ENCODE measurements at regions not wholly inside any gene's neighbourhood (a gene's known extent, or its start where the extent isn't known, plus 50 kb on each side); places are given as distances from the start of the nearest gene placed in this dataset.

- DNase-seq: no peak
- Histone ChIP-seq H3K27me3 (replicated peaks in 1 of 7) (no peaks in the 10 kb centered on the region), H3K36me3 (no peaks in the 10 kb centered on the region), H3K27ac (no peak overlapping the region), H3K4me1 (no peaks in the 10 kb centered on the region), H3K9me3 (peaks cover 0 to 4% (median 0%) of the 10 kb centered on the region in 8 donors), H3K4me3 (no peak overlapping the region)
- intact Hi-C loops (cut with DNase I; ENCODE audit: low total_unique reads): no loop called here
- 75 to 88% (median 82%) methylated on average over 1 of the region's 1 CpG for whole genome bisulfite sequencing, 5 donors
- TF ChIP-seq POLR2AphosphoS5 (IDR thresholded peaks at IDR 0.05): no peak
- TF ChIP-seq, protein P1, sequence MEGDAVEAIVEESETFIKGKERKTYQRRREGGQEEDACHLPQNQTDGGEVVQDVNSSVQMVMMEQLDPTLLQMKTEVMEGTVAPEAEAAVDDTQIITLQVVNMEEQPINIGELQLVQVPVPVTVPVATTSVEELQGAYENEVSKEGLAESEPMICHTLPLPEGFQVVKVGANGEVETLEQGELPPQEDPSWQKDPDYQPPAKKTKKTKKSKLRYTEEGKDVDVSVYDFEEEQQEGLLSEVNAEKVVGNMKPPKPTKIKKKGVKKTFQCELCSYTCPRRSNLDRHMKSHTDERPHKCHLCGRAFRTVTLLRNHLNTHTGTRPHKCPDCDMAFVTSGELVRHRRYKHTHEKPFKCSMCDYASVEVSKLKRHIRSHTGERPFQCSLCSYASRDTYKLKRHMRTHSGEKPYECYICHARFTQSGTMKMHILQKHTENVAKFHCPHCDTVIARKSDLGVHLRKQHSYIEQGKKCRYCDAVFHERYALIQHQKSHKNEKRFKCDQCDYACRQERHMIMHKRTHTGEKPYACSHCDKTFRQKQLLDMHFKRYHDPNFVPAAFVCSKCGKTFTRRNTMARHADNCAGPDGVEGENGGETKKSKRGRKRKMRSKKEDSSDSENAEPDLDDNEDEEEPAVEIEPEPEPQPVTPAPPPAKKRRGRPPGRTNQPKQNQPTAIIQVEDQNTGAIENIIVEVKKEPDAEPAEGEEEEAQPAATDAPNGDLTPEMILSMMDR (IDR thresholded peaks at IDR 0.05 in 8 of 11, conservative IDR thresholded peaks at IDR 0.05 in 3 of 11): no peak
- no peak for TF ChIP-seq POLR2A (IDR thresholded peaks at IDR 0.05)
Measured at GRCh38 chr4:107319386-107319785, 283.3 kb upstream of the DKK2 start.

GRCh38 chr4:107318078-107318477 lies 282.0 kb upstream of the DKK2 start:
- TF ChIP-seq POLR2AphosphoS5 (IDR thresholded peaks at IDR 0.05): no peak
- TF ChIP-seq, protein P1 (IDR thresholded peaks at IDR 0.05 in 8 of 11, conservative IDR thresholded peaks at IDR 0.05 in 3 of 11): no peak
- TF ChIP-seq POLR2A (IDR thresholded peaks at IDR 0.05): no peak
- WGBS, 5 donors: 0 to 78% (median 0%) methylated on average over 1 of the region's 1 CpG
- Histone ChIP-seq H3K27me3 (replicated peaks in 1 of 7) (no peaks in the 10 kb centered on the region), H3K4me3 (no peak overlapping the region), H3K27ac (no peak overlapping the region), H3K4me1 (no peaks in the 10 kb centered on the region), H3K36me3 (no peaks in the 10 kb centered on the region), H3K9me3 (peaks cover 0 to 2% (median 0%) of the 10 kb centered on the region in 8 donors)
- intact Hi-C loops (cut with DNase I; ENCODE audit: low total_unique reads): no loop called here
- DNase-seq: no peak

DNA sequence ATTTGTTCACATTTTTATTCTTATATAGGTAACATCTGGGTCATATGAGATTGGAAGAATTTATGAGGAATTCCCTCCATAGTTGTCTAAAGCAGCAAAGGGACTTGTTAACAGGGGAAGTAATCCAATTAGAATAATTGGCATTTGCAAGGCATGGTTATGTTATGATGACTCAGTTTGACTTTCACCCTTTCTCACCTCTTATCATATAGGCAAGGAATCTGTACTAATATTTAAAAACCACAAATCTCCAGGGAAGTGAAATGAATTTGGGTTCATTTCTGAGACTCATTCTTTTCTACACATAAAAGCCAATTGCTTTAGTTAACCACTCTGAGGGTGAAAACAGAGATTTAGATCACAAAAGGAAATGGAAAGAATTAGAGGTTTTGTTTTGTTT lies 281.5 kb upstream of the DKK2 start:
- TF ChIP-seq POLR2A (IDR thresholded peaks at IDR 0.05) (no peak), POLR2AphosphoS5 (IDR thresholded peaks at IDR 0.05) (no peak)
- TF ChIP-seq, protein P1 (IDR thresholded peaks at IDR 0.05 in 8 of 11, conservative IDR thresholded peaks at IDR 0.05 in 3 of 11): no peak
- Histone ChIP-seq H3K4me1 (no peaks in the 10 kb centered on the region), H3K27me3 (replicated peaks in 1 of 7) (no peaks in the 10 kb centered on the region), H3K36me3 (no peaks in the 10 kb centered on the region), H3K4me3 (no peak overlapping the region), H3K27ac (no peak overlapping the region), H3K9me3 (no peaks in the 10 kb centered on the region)
- no peak for DNase-seq
- intact Hi-C loops (cut with DNase I; ENCODE audit: low total_unique reads): no loop called here

- intact Hi-C loops (cut with DNase I; ENCODE audit: low total_unique reads): no loop called here
- no peaks in the 10 kb centered on the region for H3K9me3 ChIP-seq
- H3K4me3 ChIP-seq: no peak overlapping the region
- no peaks in the 10 kb centered on the region for H3K4me1 ChIP-seq
- no peaks in the 10 kb centered on the region for H3K27me3 ChIP-seq (replicated peaks in 1 of 7)
- DNase-seq: no peak
- TF ChIP-seq POLR2A (IDR thresholded peaks at IDR 0.05): no peak
- no peak for TF ChIP-seq POLR2AphosphoS5 (IDR thresholded peaks at IDR 0.05)
- TF ChIP-seq, protein P1 (IDR thresholded peaks at IDR 0.05 in 8 of 11, conservative IDR thresholded peaks at IDR 0.05 in 3 of 11): no peak
- no peaks in the 10 kb centered on the region for H3K36me3 ChIP-seq
- no peak overlapping the region for H3K27ac ChIP-seq
Measured at GRCh38 chr4:107315584-107315983, 279.5 kb upstream of the DKK2 start.
